GM18951 (cell line): ENCODE measurements at regions not wholly inside any gene's neighbourhood (a gene's known extent, or its start where the extent isn't known, plus 50 kb on each side); places are given as distances from the start of the nearest gene placed in this dataset.

Experiments used
- POLR2A ChIP-seq: IDR thresholded peaks from 4 replicates; pipeline ENCODE4 v1.6.1; 2011; ENCODE audit warnings: mild to moderate bottlenecking; ENCODE audit not compliant: insufficient read length, insufficient read depth; ENCODE audit errors: extremely low read depth
- in situ Hi-C: fragments of 300-500 bp; cut with MboI; formaldehyde crosslinking; loops from one replicate; pipeline ENCODE4 v1.12.0; 2022; ENCODE audit warnings: low sequenced_read_pairs, mixed read lengths, inconsistent platforms; ENCODE audit not compliant: unreplicated experiment

GRCh38 chr4:58566260-58566659 is 1456.1 kb upstream of the IGFBP7 start:
- TF ChIP-seq POLR2A: no peak
- in situ Hi-C loops: no loop called here

GRCh38 chr4:58564695-58565475 is 1454.7 kb upstream of the IGFBP7 start:
- TF ChIP-seq POLR2A: no peak
- in situ Hi-C loops: no loop called here

GRCh38 chr4:58561170-58561569 is 1451.0 kb upstream of the IGFBP7 start:
- in situ Hi-C loops: no loop called here
- no peak for TF ChIP-seq POLR2A

GRCh38 chr4:58560736-58561135 is 1450.6 kb upstream of the IGFBP7 start:
- in situ Hi-C loops: no loop called here
- no peak for TF ChIP-seq POLR2A

- in situ Hi-C loops: no loop called here
- no peak for TF ChIP-seq POLR2A
Measured at GRCh38 chr4:58553679-58554078, 1443.5 kb upstream of the IGFBP7 start.

GRCh38 chr4:58553031-58553430 is 1442.8 kb upstream of the IGFBP7 start:
- in situ Hi-C loops: no loop called here
- no peak for TF ChIP-seq POLR2A

- in situ Hi-C loops: no loop called here
- TF ChIP-seq POLR2A: no peak
Measured at GRCh38 chr4:58551676-58552075, 1441.5 kb upstream of the IGFBP7 start.

GRCh38 chr4:58543465-58543864 is 1433.3 kb upstream of the IGFBP7 start:
- in situ Hi-C loops: no loop called here
- TF ChIP-seq POLR2A: no peak

- in situ Hi-C loops: no loop called here
- TF ChIP-seq POLR2A: no peak
Measured at GRCh38 chr4:58541926-58542325, 1431.7 kb upstream of the IGFBP7 start.

GRCh38 chr4:58522765-58523382 is 1412.7 kb upstream of the IGFBP7 start:
- TF ChIP-seq POLR2A: no peak
- in situ Hi-C loops: no loop called here

GRCh38 chr4:58515226-58515625 is 1405.0 kb upstream of the IGFBP7 start:
- no peak for TF ChIP-seq POLR2A

GRCh38 chr4:58514299-58514698 is 1404.1 kb upstream of the IGFBP7 start:
- in situ Hi-C loops: no loop called here
- no peak for TF ChIP-seq POLR2A

More at GRCh38 chr4:58515226-58515625, 1405.0 kb upstream of the IGFBP7 start:
- in situ Hi-C loops: no loop called here

GRCh38 chr4:58510652-58511051 is 1400.5 kb upstream of the IGFBP7 start:
- in situ Hi-C loops: no loop called here
- TF ChIP-seq POLR2A: no peak

- in situ Hi-C loops: no loop called here
- no peak for TF ChIP-seq POLR2A
Measured at GRCh38 chr4:58507079-58507478, 1396.9 kb upstream of the IGFBP7 start.
